ENCODE measurements at regions not wholly inside any gene's neighbourhood (a gene's known extent, or its start where the extent isn't known, plus 50 kb on each side); places are given as distances from the start of the nearest gene placed in this dataset.

- no TSS peak for BruUV-seq (replicated peaks)
- no peak for DNase-seq
- CTCF ChIA-PET, result no interaction called here
- Mint-ChIP-seq H3K36me3 (ENCODE audit: insufficient read depth, unreplicated experiment) (no peaks in the 10 kb centered on the region), H3K27ac (ENCODE audit: unreplicated experiment) (no peak overlapping the region), H3K27me3 (ENCODE audit: unreplicated experiment) (no peaks in the 10 kb centered on the region), H3K4me3 (ENCODE audit: low read depth, unreplicated experiment) (no peak overlapping the region), H3K4me1 (ENCODE audit: low read depth, unreplicated experiment) (no peaks in the 10 kb centered on the region), H3K9me3 (ENCODE audit: low read depth, unreplicated experiment) (peaks cover 15% of the 10 kb centered on the region)
- intact Hi-C loops (cut with micrococcal nuclease; ENCODE audit: unreplicated experiment), result no loop called here
- no peak for TF ChIP-seq CTCF (IDR thresholded peaks at IDR 0.05; ENCODE audit: unreplicated experiment)
Observed at GRCh38 chr15:97350813-97351212, 609.7 kb upstream of the ARRDC4 start.

GRCh38 chr15:97383516-97383915 lies 577.0 kb upstream of the ARRDC4 start:
- no peaks in the 10 kb centered on the region for H3K4me1 Mint-ChIP-seq (ENCODE audit: low read depth, unreplicated experiment)
- TF ChIP-seq CTCF (IDR thresholded peaks at IDR 0.05; ENCODE audit: unreplicated experiment), result no peak
- CTCF ChIA-PET, result no interaction called here
- no peak for DNase-seq
- H3K27ac Mint-ChIP-seq (ENCODE audit: unreplicated experiment), result no peak overlapping the region
- H3K4me3 Mint-ChIP-seq (ENCODE audit: low read depth, unreplicated experiment), result no peak overlapping the region
- BruUV-seq (replicated peaks), result no TSS peak
- H3K9me3 Mint-ChIP-seq (ENCODE audit: low read depth, unreplicated experiment), result peaks cover 10% of the 10 kb centered on the region
- intact Hi-C loops (cut with micrococcal nuclease; ENCODE audit: unreplicated experiment), result no loop called here
- H3K27me3 Mint-ChIP-seq (ENCODE audit: unreplicated experiment), result no peaks in the 10 kb centered on the region
- no peaks in the 10 kb centered on the region for H3K36me3 Mint-ChIP-seq (ENCODE audit: insufficient read depth, unreplicated experiment)

GRCh38 chr15:97386940-97387339 lies 573.6 kb upstream of the ARRDC4 start:
- intact Hi-C loops (cut with micrococcal nuclease; ENCODE audit: unreplicated experiment), result no loop called here
- TF ChIP-seq CTCF (IDR thresholded peaks at IDR 0.05; ENCODE audit: unreplicated experiment), result no peak
- H3K4me1 Mint-ChIP-seq (ENCODE audit: low read depth, unreplicated experiment), result no peaks in the 10 kb centered on the region
- BruUV-seq (replicated peaks), result no TSS peak
- H3K9me3 Mint-ChIP-seq (ENCODE audit: low read depth, unreplicated experiment), result peaks cover 7% of the 10 kb centered on the region
- CTCF ChIA-PET, result no interaction called here
- H3K27me3 Mint-ChIP-seq (ENCODE audit: unreplicated experiment), result no peaks in the 10 kb centered on the region
- H3K27ac Mint-ChIP-seq (ENCODE audit: unreplicated experiment), result no peak overlapping the region
- DNase-seq, result no peak
- H3K36me3 Mint-ChIP-seq (ENCODE audit: insufficient read depth, unreplicated experiment), result no peaks in the 10 kb centered on the region
- no peak overlapping the region for H3K4me3 Mint-ChIP-seq (ENCODE audit: low read depth, unreplicated experiment)

- H3K36me3 Mint-ChIP-seq (ENCODE audit: insufficient read depth, unreplicated experiment), result no peaks in the 10 kb centered on the region
- H3K27me3 Mint-ChIP-seq (ENCODE audit: unreplicated experiment), result no peaks in the 10 kb centered on the region
- H3K4me1 Mint-ChIP-seq (ENCODE audit: low read depth, unreplicated experiment), result no peaks in the 10 kb centered on the region
- BruUV-seq (replicated peaks), result no TSS peak
- H3K4me3 Mint-ChIP-seq (ENCODE audit: low read depth, unreplicated experiment), result no peak overlapping the region
- no peak for DNase-seq
- peaks cover 2% of the 10 kb centered on the region for H3K9me3 Mint-ChIP-seq (ENCODE audit: low read depth, unreplicated experiment)
- intact Hi-C loops (cut with micrococcal nuclease; ENCODE audit: unreplicated experiment), result no loop called here
- no peak overlapping the region for H3K27ac Mint-ChIP-seq (ENCODE audit: unreplicated experiment)
- CTCF ChIA-PET, result no interaction called here
- TF ChIP-seq CTCF (IDR thresholded peaks at IDR 0.05; ENCODE audit: unreplicated experiment), result no peak
Observed at GRCh38 chr15:97401195-97401594, 559.3 kb upstream of the ARRDC4 start.

GRCh38 chr15:97401970-97402369 lies 558.5 kb upstream of the ARRDC4 start:
- no peak for TF ChIP-seq CTCF (IDR thresholded peaks at IDR 0.05; ENCODE audit: unreplicated experiment)
- no peak overlapping the region for H3K27ac Mint-ChIP-seq (ENCODE audit: unreplicated experiment)
- no peak overlapping the region for H3K4me3 Mint-ChIP-seq (ENCODE audit: low read depth, unreplicated experiment)
- CTCF ChIA-PET, result no interaction called here
- H3K9me3 Mint-ChIP-seq (ENCODE audit: low read depth, unreplicated experiment), result peaks cover 2% of the 10 kb centered on the region
- H3K4me1 Mint-ChIP-seq (ENCODE audit: low read depth, unreplicated experiment), result no peaks in the 10 kb centered on the region
- no peaks in the 10 kb centered on the region for H3K27me3 Mint-ChIP-seq (ENCODE audit: unreplicated experiment)
- DNase-seq, result no peak
- intact Hi-C loops (cut with micrococcal nuclease; ENCODE audit: unreplicated experiment), result no loop called here
- no peaks in the 10 kb centered on the region for H3K36me3 Mint-ChIP-seq (ENCODE audit: insufficient read depth, unreplicated experiment)
- BruUV-seq (replicated peaks), result no TSS peak

Measured in Calu3 (cell line).